ENCODE measurements at regions not wholly inside any gene's neighbourhood (a gene's known extent, or its start where the extent isn't known, plus 50 kb on each side); places are given as distances from the start of the nearest gene placed in this dataset.

- no peak for TF ChIP-seq CTCF (IDR thresholded peaks at IDR 0.05)
- no peak for TF ChIP-seq EZH2 (IDR thresholded peaks at IDR 0.05; ENCODE audit: borderline replicate concordance, insufficient read depth, low read depth, low read length, poor library complexity, severe bottlenecking)
These were observed 195.6 kb upstream of the PFKP start for GRCh38 chr10:2871673-2872219.

All from B cell (primary cell).